Endothelial cell of umbilical vein (primary cell): ENCODE measurements at regions not wholly inside any gene's neighbourhood (a gene's known extent, or its start where the extent isn't known, plus 50 kb on each side); places are given as distances from the start of the nearest gene placed in this dataset.

Source experiments
- BruUV-seq: library from RNA; stranded (reverse); fragments of 400-500 nt; replicated peaks from 2 replicates; lab custom pipeline; 2021; lab: Mats Ljungman, UMichigan
- CTCF ChIA-PET: fragments of 300-600, 350-600 bp; sonication (Branson Sonifier 250); formaldehyde crosslinking; loops from one replicate; lab custom pipeline; 2021; ENCODE audit warnings: antibody characterized with exemption, inconsistent platforms; lab: Charles Lee
- POLR2A ChIA-PET: fragments of 300-600, 350-600 bp; sonication (Branson Sonifier 250); formaldehyde crosslinking; loops from one replicate; lab custom pipeline; 2021; ENCODE audit warnings: antibody characterized with exemption, inconsistent platforms; lab: Charles Lee
- DNase-seq: peaks from one replicate; pipeline ENCODE4 v3.0.0-alpha.2; 2011; ENCODE audit warnings: low read depth, low spot score
- FAIRE-seq: peaks from 2 replicates; lab custom pipeline; 2011; peaks lifted over from hg19 to GRCh38; lab: Jason Lieb, UNC
- H2AFZ ChIP-seq: 2 replicates; pipeline ENCODE4 v1.6.0; 2012; ENCODE audit warnings: low read depth, low read length, control low read depth, inconsistent platforms
- H3K27ac ChIP-seq: 2 replicates; pipeline ENCODE4 v1.5.1; 2011; ENCODE audit warnings: low read depth, mild to moderate bottlenecking, control low read depth, low read length, moderate library complexity; ENCODE audit not compliant: insufficient read depth
- H3K27me3 ChIP-seq, 2 experiments: 2 replicates each; pipeline versions ENCODE4 v1.6.0 to v1.6.1; 2011; ENCODE audit warnings: low read length in 2 of 2, mixed read lengths in 1 of 2; ENCODE audit not compliant: control insufficient read depth in 2 of 2, insufficient read depth in 2 of 2
- H3K36me3 ChIP-seq, 2 experiments: 2 replicates in 1 of 2; 3 replicates in 1 of 2; pipeline ENCODE4 v1.5.1; 2011; ENCODE audit warnings: low read length in 2 of 2, mild to moderate bottlenecking in 1 of 2, moderate library complexity in 1 of 2; ENCODE audit not compliant: control insufficient read depth in 2 of 2, insufficient read depth in 2 of 2; ENCODE audit errors: extremely low read depth in 1 of 2
- H3K4me1 ChIP-seq: 3 replicates; pipeline ENCODE4 v1.5.1; 2011; ENCODE audit warnings: mild to moderate bottlenecking, low read length; ENCODE audit not compliant: control insufficient read depth, insufficient read depth; ENCODE audit errors: extremely low read depth
- H3K4me2 ChIP-seq: 2 replicates; pipeline ENCODE4 v1.6.1; 2011; ENCODE audit warnings: low read length, control low read depth, mixed read lengths; ENCODE audit not compliant: insufficient read depth
- H3K4me3 ChIP-seq, 3 experiments: fragments of 200-600 bp in 1 of 3; sonication (generic), shearing (Covaris generic) in 1 of 3; replicated peaks in 1 of 3; 2 replicates each; pipeline ENCODE4 v1.5.1; 2011 to 2016; ENCODE audit warnings: control low read depth in 3 of 3, low read length in 3 of 3, mild to moderate bottlenecking in 2 of 3, inconsistent platforms in 1 of 3, low read depth in 1 of 3, moderate library complexity in 1 of 3; ENCODE audit not compliant: insufficient read depth in 1 of 3
- H3K79me2 ChIP-seq: 2 replicates; pipeline ENCODE4 v1.6.0; 2012; ENCODE audit warnings: low read length, inconsistent platforms; ENCODE audit not compliant: control insufficient read depth, insufficient read depth
- H3K9ac ChIP-seq: replicated peaks from 2 replicates; pipeline ENCODE3; 2011; ENCODE audit warnings: low read length, control low read depth; ENCODE audit not compliant: insufficient read depth; ENCODE audit errors: extremely low read depth
- H3K9me1 ChIP-seq: replicated peaks from 3 replicates; pipeline ENCODE4 v1.6.0; 2011; ENCODE audit warnings: mild to moderate bottlenecking, low read length; ENCODE audit not compliant: control insufficient read depth, insufficient read depth; ENCODE audit errors: extremely low read depth
- H3K9me3 ChIP-seq: replicated peaks from 2 replicates; pipeline ENCODE4 v1.5.1; 2012; ENCODE audit warnings: low read length, inconsistent platforms; ENCODE audit not compliant: control insufficient read depth, insufficient read depth
- H4K20me1 ChIP-seq: replicated peaks from 2 replicates; pipeline ENCODE3; 2011; ENCODE audit warnings: mild to moderate bottlenecking, low read length; ENCODE audit not compliant: control insufficient read depth, insufficient read depth; ENCODE audit errors: extremely low read depth
- CTCF ChIP-seq, 2 donors: IDR thresholded peaks; 1 replicate in 1 of 2; 2 replicates in 1 of 2; pipeline ENCODE4 v1.5.1; 2011; ENCODE audit warnings: low read length in 2 of 2, mild to moderate bottlenecking in 2 of 2, moderate library complexity in 2 of 2, control low read depth in 1 of 2, inconsistent platforms in 1 of 2, low read depth in 1 of 2; ENCODE audit not compliant: insufficient read depth in 1 of 2; ENCODE audit errors: extremely low read depth in 1 of 2
- EZH2 ChIP-seq: IDR thresholded peaks from 2 replicates; pipeline ENCODE4 v1.6.1; 2012; ENCODE audit warnings: borderline replicate concordance, low read depth, mild to moderate bottlenecking, moderate library complexity, low read length, inconsistent platforms; ENCODE audit not compliant: severe bottlenecking
- FOS ChIP-seq: IDR thresholded peaks from 2 replicates; pipeline ENCODE4 v1.6.1; 2011; ENCODE audit warnings: mild to moderate bottlenecking, low read length, moderate library complexity, borderline replicate concordance; ENCODE audit not compliant: insufficient read depth
- GATA2 ChIP-seq: IDR thresholded peaks from 2 replicates; pipeline ENCODE4 v1.7.0; 2011; ENCODE audit warnings: low read depth, mild to moderate bottlenecking, moderate library complexity, mixed read lengths, low read length; ENCODE audit not compliant: insufficient read length, insufficient read depth
- JUN ChIP-seq: IDR thresholded peaks from 2 replicates; pipeline ENCODE4 v1.6.1; 2011; ENCODE audit warnings: borderline replicate concordance, low read depth; ENCODE audit not compliant: insufficient read length, insufficient read depth
- MAX ChIP-seq: IDR thresholded peaks from 2 replicates; pipeline ENCODE4 v1.6.1; 2011; ENCODE audit not compliant: insufficient read depth, insufficient read length
- MYC ChIP-seq: IDR thresholded peaks from one replicate; pipeline ENCODE4 v1.6.1; 2011; ENCODE audit warnings: mild to moderate bottlenecking, low read depth, low read length
- POLR2A ChIP-seq: IDR thresholded peaks from 2 replicates; pipeline ENCODE4 v1.6.1; 2012; ENCODE audit warnings: low read depth, mild to moderate bottlenecking, control low read depth, low read length
- POLR2AphosphoS5 ChIP-seq: IDR thresholded peaks from 2 replicates; pipeline ENCODE4 v1.6.1; 2012; ENCODE audit warnings: low read depth, mild to moderate bottlenecking, control low read depth, low read length, moderate library complexity; ENCODE audit not compliant: insufficient read depth
- dilution Hi-C: fragments of 300-500 bp; cut with MboI; formaldehyde crosslinking; loops from one replicate; pipeline ENCODE4 v1.15.0; 2019; ENCODE audit warnings: low sequenced_read_pairs; ENCODE audit not compliant: extremely low pct_ligation_motif_present
- intact Hi-C: fragments of 100-400 bp; cut with micrococcal nuclease; formaldehyde crosslinking; loops from one replicate; pipeline ENCODE4 v1.10.0; 2022

- Histone ChIP-seq H3K27ac (no peak overlapping the region), H2AFZ (no peak overlapping the region), H3K4me3 (no peak overlapping the region), H3K9me3 (no peaks in the 10 kb centered on the region), H3K27me3 (no peaks in the 10 kb centered on the region), H3K4me2 (no peak overlapping the region), H3K9me1 (no peaks in the 10 kb centered on the region), H3K9ac (no peak overlapping the region), H4K20me1 (no peaks in the 10 kb centered on the region), H3K36me3 (no peaks in the 10 kb centered on the region), H3K4me1 (no peaks in the 10 kb centered on the region), H3K79me2 (no peaks in the 10 kb centered on the region)
- intact Hi-C loops (no loop called here), dilution Hi-C loops (no loop called here)
- TF ChIP-seq MAX (no peak), JUN (no peak), MYC (no peak), FOS (no peak), POLR2AphosphoS5 (no peak), POLR2A (no peak), GATA2 (no peak), EZH2 (no peak), CTCF (IDR thresholded peaks at IDR 0.05; ENCODE audit: extremely low read depth in 1 of 2, insufficient read depth in 1 of 2, low read depth in 1 of 2, low read length in 2 of 2) (no peak)
- ChIA-PET CTCF (no interaction called here), POLR2A (interaction anchor here (0.7 kb wide), 1 partner anchor 1015 kb away, joined by 3 read pairs; no protein-coding TSS in a partner anchor)
- DNase-seq (no peak), FAIRE-seq (no peak)
- no TSS peak for BruUV-seq
Observed at GRCh38 chr2:58739033-58739432, 497.9 kb upstream of the FANCL start.
